MM.1S (cell line): ENCODE measurements at regions not wholly inside any gene's neighbourhood (a gene's known extent, or its start where the extent isn't known, plus 50 kb on each side); places are given as distances from the start of the nearest gene placed in this dataset.

Experiments
- DNase-seq: peaks from one replicate; pipeline ENCODE4 v3.0.0-alpha.2; 2015
- H2AFZ ChIP-seq: fragments of 300-600 bp; sonication (generic); 2 replicates; pipeline ENCODE4 v1.6.0; 2016; ENCODE audit warnings: antibody characterized with exemption, low read length
- H3F3A ChIP-seq: fragments of 300-600 bp; sonication (generic); 2 replicates; pipeline ENCODE4 v1.6.1; 2016; ENCODE audit warnings: mild to moderate bottlenecking, antibody characterized with exemption, low read length, moderate library complexity, mixed read lengths; ENCODE audit not compliant: insufficient read depth
- H3K27ac ChIP-seq: fragments of 300-600 bp; sonication (generic); 2 replicates; pipeline ENCODE4 v1.5.1; 2016; ENCODE audit warnings: mild to moderate bottlenecking, low read length
- H3K27me3 ChIP-seq: fragments of 300-600 bp; sonication (generic); replicated peaks from 2 replicates; pipeline ENCODE4 v1.6.0; 2016; ENCODE audit warnings: low read length; ENCODE audit not compliant: insufficient read depth
- H3K36me3 ChIP-seq: fragments of 300-600 bp; sonication (generic); replicated peaks from 2 replicates; pipeline ENCODE4 v1.6.1; 2016; ENCODE audit warnings: mild to moderate bottlenecking, low read length, mixed read lengths; ENCODE audit not compliant: insufficient read depth
- H3K4me1 ChIP-seq: fragments of 300-600 bp; sonication (generic); 2 replicates; pipeline ENCODE4 v1.6.1; 2016; ENCODE audit warnings: low read length, mixed read lengths
- H3K4me2 ChIP-seq: fragments of 300-600 bp; sonication (generic); 2 replicates; pipeline ENCODE4 v1.6.0; 2016; ENCODE audit warnings: low read depth, low read length
- H3K4me3 ChIP-seq: fragments of 300-600 bp; sonication (generic); 2 replicates; pipeline ENCODE4 v1.5.1; 2016; ENCODE audit warnings: low read length, mixed read lengths
- H3K79me2 ChIP-seq: fragments of 300-600 bp; sonication (generic); 2 replicates; pipeline ENCODE4 v1.6.1; 2016; ENCODE audit warnings: mixed run types, low read length, mixed read lengths
- H3K9ac ChIP-seq: fragments of 300-600 bp; sonication (generic); 2 replicates; pipeline ENCODE4 v1.6.1; 2016; ENCODE audit warnings: low read length, mixed read lengths
- H3K9me2 ChIP-seq: fragments of 300-600 bp; sonication (generic); replicated peaks from 2 replicates; pipeline ENCODE4 v1.6.1; 2016; ENCODE audit warnings: mild to moderate bottlenecking, low read length, mixed read lengths; ENCODE audit not compliant: insufficient read depth
- H3K9me3 ChIP-seq: fragments of 300-600 bp; sonication (generic); replicated peaks from 2 replicates; pipeline ENCODE4 v1.6.1; 2016; ENCODE audit warnings: mild to moderate bottlenecking, low read length, mixed read lengths; ENCODE audit not compliant: insufficient read depth
- H4K20me1 ChIP-seq: fragments of 300-600 bp; sonication (generic); 2 replicates; pipeline ENCODE4 v1.6.1; 2016; ENCODE audit warnings: mild to moderate bottlenecking, low read length, moderate library complexity, mixed read lengths; ENCODE audit not compliant: insufficient read depth
- EZH2 ChIP-seq: fragments of 300-600 bp; sonication (generic); optimal IDR thresholded peaks from 2 replicates; pipeline ENCODE3; 2017; ENCODE audit warnings: low read depth, mild to moderate bottlenecking, antibody characterized with exemption, low read length, mixed read lengths
- EZH2phosphoT487 ChIP-seq: fragments of 300-600 bp; sonication (generic); IDR thresholded peaks from 2 replicates; pipeline ENCODE4 v1.6.1; 2018; ENCODE audit warnings: antibody characterized with exemption, low read length
- TF ChIP-seq, protein P1 (sequence below): fragments of 300-600 bp; sonication (generic); IDR thresholded peaks from 2 replicates; pipeline ENCODE4 v1.5.1; 2016; ENCODE audit warnings: antibody characterized with exemption, low read length, mixed read lengths

DNA sequence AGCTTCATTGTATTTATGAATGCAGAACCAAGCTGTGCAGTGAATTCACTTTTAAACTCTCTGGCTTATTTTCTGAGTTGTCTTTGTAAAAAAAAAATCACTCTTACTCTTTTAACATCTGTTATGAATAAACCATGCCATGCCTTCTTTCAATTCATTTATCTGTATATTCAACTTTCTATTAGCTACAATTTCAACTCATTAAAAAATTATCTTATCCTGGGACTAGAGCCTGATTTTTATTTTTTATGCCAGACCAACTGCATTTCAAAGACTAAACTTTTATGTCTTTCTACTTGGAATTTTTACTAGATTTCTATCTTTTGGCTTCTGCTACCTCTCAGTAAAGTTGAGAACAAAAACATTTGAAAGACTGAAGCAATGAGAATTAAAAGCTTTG, 342.7 kb downstream of the DEPDC1B start:
- Histone ChIP-seq H3K79me2 (no peaks in the 10 kb centered on the region), H3K27me3 (no peaks in the 10 kb centered on the region), H3K9me2 (no peaks in the 10 kb centered on the region), H2AFZ (no peak overlapping the region), H3K27ac (no peak overlapping the region), H3K9ac (no peak overlapping the region), H3K4me3 (no peak overlapping the region), H4K20me1 (no peaks in the 10 kb centered on the region), H3K9me3 (no peaks in the 10 kb centered on the region), H3K4me1 (no peaks in the 10 kb centered on the region), H3K36me3 (no peaks in the 10 kb centered on the region), H3K4me2 (no peak overlapping the region), H3F3A (no peaks in the 10 kb centered on the region)
- no peak for DNase-seq
- TF ChIP-seq EZH2phosphoT487 = no peak
- no peak for TF ChIP-seq EZH2
- TF ChIP-seq, protein P1, sequence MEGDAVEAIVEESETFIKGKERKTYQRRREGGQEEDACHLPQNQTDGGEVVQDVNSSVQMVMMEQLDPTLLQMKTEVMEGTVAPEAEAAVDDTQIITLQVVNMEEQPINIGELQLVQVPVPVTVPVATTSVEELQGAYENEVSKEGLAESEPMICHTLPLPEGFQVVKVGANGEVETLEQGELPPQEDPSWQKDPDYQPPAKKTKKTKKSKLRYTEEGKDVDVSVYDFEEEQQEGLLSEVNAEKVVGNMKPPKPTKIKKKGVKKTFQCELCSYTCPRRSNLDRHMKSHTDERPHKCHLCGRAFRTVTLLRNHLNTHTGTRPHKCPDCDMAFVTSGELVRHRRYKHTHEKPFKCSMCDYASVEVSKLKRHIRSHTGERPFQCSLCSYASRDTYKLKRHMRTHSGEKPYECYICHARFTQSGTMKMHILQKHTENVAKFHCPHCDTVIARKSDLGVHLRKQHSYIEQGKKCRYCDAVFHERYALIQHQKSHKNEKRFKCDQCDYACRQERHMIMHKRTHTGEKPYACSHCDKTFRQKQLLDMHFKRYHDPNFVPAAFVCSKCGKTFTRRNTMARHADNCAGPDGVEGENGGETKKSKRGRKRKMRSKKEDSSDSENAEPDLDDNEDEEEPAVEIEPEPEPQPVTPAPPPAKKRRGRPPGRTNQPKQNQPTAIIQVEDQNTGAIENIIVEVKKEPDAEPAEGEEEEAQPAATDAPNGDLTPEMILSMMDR = no peak

DNA sequence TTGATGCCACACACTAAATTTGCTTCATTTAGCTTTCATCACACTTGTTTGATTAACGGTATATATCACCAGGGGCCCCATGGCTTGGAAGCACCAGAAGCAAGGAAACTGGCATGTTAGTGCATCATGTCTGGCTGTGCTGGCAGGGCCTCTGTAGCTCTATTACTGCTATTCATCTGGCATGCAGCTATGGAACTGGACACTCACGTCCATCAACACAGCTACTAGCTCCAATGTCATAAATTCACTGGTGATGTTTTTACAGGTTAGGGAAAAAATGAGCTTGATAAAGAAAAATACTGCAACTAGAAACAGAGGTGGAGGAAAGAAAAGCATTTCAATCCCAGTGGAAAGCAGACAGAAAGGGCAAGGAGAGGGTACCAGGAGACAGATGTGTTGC, 343.2 kb downstream of the DEPDC1B start:
- Histone ChIP-seq H3K9me3 (no peaks in the 10 kb centered on the region), H4K20me1 (no peaks in the 10 kb centered on the region), H3K4me1 (no peaks in the 10 kb centered on the region), H3K79me2 (no peaks in the 10 kb centered on the region), H3K27me3 (no peaks in the 10 kb centered on the region), H3K36me3 (no peaks in the 10 kb centered on the region), H3F3A (no peaks in the 10 kb centered on the region), H3K4me3 (no peak overlapping the region), H2AFZ (no peak overlapping the region), H3K4me2 (no peak overlapping the region), H3K9ac (no peak overlapping the region), H3K9me2 (no peaks in the 10 kb centered on the region), H3K27ac (no peak overlapping the region)
- no peak for DNase-seq
- TF ChIP-seq EZH2 = no peak
- TF ChIP-seq EZH2phosphoT487 = no peak
- TF ChIP-seq, protein P1 = no peak

DNA sequence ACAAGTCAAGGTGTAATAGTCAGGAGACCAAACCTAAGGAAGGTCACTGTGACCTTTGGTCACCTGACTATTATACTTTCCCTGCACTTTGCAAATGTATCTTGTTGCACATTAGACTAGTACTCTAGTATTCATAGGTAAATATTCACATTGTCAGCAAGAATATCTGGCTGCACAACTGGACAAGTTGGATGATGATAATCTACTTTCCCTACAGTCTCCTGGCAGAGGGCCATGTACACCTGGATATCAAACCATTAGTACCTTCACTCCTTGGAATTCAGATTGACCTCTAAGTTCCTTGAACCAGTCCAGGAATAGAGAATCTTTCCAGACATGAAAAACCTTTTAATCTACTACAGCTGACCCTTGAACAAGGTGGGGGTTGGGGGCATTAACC, 344.8 kb downstream of the DEPDC1B start:
- no peaks in the 10 kb centered on the region for H3K4me1 ChIP-seq
- no peaks in the 10 kb centered on the region for H3K36me3 ChIP-seq
- TF ChIP-seq, protein P1 = no peak
- TF ChIP-seq EZH2phosphoT487 (no peak), EZH2 (no peak)
- no peaks in the 10 kb centered on the region for H4K20me1 ChIP-seq
- no peak overlapping the region for H3K9ac ChIP-seq
- DNase-seq = no peak
- H3K9me3 ChIP-seq = no peaks in the 10 kb centered on the region
- H2AFZ ChIP-seq = no peak overlapping the region
- H3K9me2 ChIP-seq = no peaks in the 10 kb centered on the region
- H3K27ac ChIP-seq = no peak overlapping the region
- H3K79me2 ChIP-seq = no peaks in the 10 kb centered on the region
- no peak overlapping the region for H3K4me2 ChIP-seq
- no peaks in the 10 kb centered on the region for H3F3A ChIP-seq
- H3K4me3 ChIP-seq = no peak overlapping the region
- no peaks in the 10 kb centered on the region for H3K27me3 ChIP-seq
